ENCODE measurements at regions not wholly inside any gene's neighbourhood (a gene's known extent, or its start where the extent isn't known, plus 50 kb on each side); places are given as distances from the start of the nearest gene placed in this dataset.

GRCh38 chr5:117414926-117415325 is 840.3 kb upstream of the SEMA6A start:
- peak; percentile 64 for FAIRE-seq
- Histone ChIP-seq H3K27me3 (ENCODE audit: control insufficient read depth, extremely low read depth, insufficient read depth, low read length) (no peaks in the 10 kb centered on the region), H3K9me1 (ENCODE audit: control insufficient read depth, extremely low read depth, insufficient read depth, low read length) (no peaks in the 10 kb centered on the region), H3K27ac (ENCODE audit: control insufficient read depth, insufficient read depth, low read length) (no peak overlapping the region), H3K4me3 (ENCODE audit: control insufficient read depth in 2 of 3, extremely low read depth in 1 of 3, insufficient read depth in 2 of 3, low read depth in 1 of 3, low read length in 3 of 3) (no peak overlapping the region), H3K9me3 (ENCODE audit: control insufficient read depth, low read depth, low read length) (no peaks in the 10 kb centered on the region), H2AFZ (ENCODE audit: control insufficient read depth, low read length) (peak overlapping the region; percentile 22), H3K9ac (ENCODE audit: control insufficient read depth, extremely low read depth, insufficient read depth, low read length) (no peak overlapping the region), H3K4me2 (ENCODE audit: control insufficient read depth, extremely low read depth, insufficient read depth, low read depth, low read length) (no peak overlapping the region), H4K20me1 (ENCODE audit: control insufficient read depth, extremely low read depth, insufficient read depth, low read length) (no peaks in the 10 kb centered on the region), H3K4me1 (ENCODE audit: control insufficient read depth, extremely low read depth, insufficient read depth, low read length) (peaks cover 7% of the 10 kb centered on the region), H3K79me2 (ENCODE audit: control insufficient read depth, insufficient read depth, low read length) (no peaks in the 10 kb centered on the region), H3K36me3 (ENCODE audit: control insufficient read depth in 2 of 2, extremely low read depth in 1 of 2, insufficient read depth in 2 of 2, low read length in 2 of 2) (no peaks in the 10 kb centered on the region)
- DNase-seq (ENCODE audit: low read depth, low spot score), result peak; percentile 11
- dilution Hi-C loops (cut with MboI; ENCODE audit: extremely low pct_ligation_motif_present, low sequenced_read_pairs), result no loop called here
- TF ChIP-seq, protein P1, sequence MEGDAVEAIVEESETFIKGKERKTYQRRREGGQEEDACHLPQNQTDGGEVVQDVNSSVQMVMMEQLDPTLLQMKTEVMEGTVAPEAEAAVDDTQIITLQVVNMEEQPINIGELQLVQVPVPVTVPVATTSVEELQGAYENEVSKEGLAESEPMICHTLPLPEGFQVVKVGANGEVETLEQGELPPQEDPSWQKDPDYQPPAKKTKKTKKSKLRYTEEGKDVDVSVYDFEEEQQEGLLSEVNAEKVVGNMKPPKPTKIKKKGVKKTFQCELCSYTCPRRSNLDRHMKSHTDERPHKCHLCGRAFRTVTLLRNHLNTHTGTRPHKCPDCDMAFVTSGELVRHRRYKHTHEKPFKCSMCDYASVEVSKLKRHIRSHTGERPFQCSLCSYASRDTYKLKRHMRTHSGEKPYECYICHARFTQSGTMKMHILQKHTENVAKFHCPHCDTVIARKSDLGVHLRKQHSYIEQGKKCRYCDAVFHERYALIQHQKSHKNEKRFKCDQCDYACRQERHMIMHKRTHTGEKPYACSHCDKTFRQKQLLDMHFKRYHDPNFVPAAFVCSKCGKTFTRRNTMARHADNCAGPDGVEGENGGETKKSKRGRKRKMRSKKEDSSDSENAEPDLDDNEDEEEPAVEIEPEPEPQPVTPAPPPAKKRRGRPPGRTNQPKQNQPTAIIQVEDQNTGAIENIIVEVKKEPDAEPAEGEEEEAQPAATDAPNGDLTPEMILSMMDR (optimal IDR thresholded peaks at IDR 0.05 in 1 of 3, IDR thresholded peaks at IDR 0.05 in 1 of 3, conservative IDR thresholded peaks at IDR 0.05 in 1 of 3; ENCODE audit: extremely low read depth in 1 of 3, insufficient read depth in 2 of 3, low read length in 3 of 3), result no peak
- TF ChIP-seq EZH2 (IDR thresholded peaks at IDR 0.05; ENCODE audit: low read length), result no peak

DNA sequence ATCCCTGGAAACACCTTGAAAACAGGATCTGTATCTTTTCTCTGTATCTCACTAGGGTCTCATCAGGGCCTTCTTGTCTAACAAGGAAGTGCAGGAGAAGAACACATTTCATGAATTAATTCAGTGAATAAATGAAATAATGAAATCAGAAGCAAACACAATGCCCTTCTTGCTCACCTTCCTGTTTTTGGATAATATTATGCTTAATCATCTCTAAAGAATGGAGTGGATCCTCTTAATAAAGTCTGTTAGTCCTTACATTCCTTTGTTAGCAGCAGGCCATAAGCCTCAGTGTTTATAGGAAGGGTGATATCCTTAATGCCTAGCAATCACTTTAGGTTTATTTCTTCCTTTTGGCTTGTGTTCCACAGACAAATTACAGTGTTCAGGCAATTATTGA is 837.1 kb upstream of the SEMA6A start:
- no peak for DNase-seq (ENCODE audit: low read depth, low spot score)
- Histone ChIP-seq H3K9ac (ENCODE audit: control insufficient read depth, extremely low read depth, insufficient read depth, low read length) (no peak overlapping the region), H3K4me1 (ENCODE audit: control insufficient read depth, extremely low read depth, insufficient read depth, low read length) (peaks cover 7% of the 10 kb centered on the region), H3K4me3 (ENCODE audit: control insufficient read depth in 2 of 3, extremely low read depth in 1 of 3, insufficient read depth in 2 of 3, low read depth in 1 of 3, low read length in 3 of 3) (no peak overlapping the region), H3K36me3 (ENCODE audit: control insufficient read depth in 2 of 2, extremely low read depth in 1 of 2, insufficient read depth in 2 of 2, low read length in 2 of 2) (no peaks in the 10 kb centered on the region), H4K20me1 (ENCODE audit: control insufficient read depth, extremely low read depth, insufficient read depth, low read length) (no peaks in the 10 kb centered on the region), H2AFZ (ENCODE audit: control insufficient read depth, low read length) (peak overlapping the region; percentile 75), H3K9me3 (ENCODE audit: control insufficient read depth, low read depth, low read length) (no peaks in the 10 kb centered on the region), H3K4me2 (ENCODE audit: control insufficient read depth, extremely low read depth, insufficient read depth, low read depth, low read length) (no peak overlapping the region), H3K9me1 (ENCODE audit: control insufficient read depth, extremely low read depth, insufficient read depth, low read length) (no peaks in the 10 kb centered on the region), H3K27me3 (ENCODE audit: control insufficient read depth, extremely low read depth, insufficient read depth, low read length) (no peaks in the 10 kb centered on the region), H3K79me2 (ENCODE audit: control insufficient read depth, insufficient read depth, low read length) (no peaks in the 10 kb centered on the region), H3K27ac (ENCODE audit: control insufficient read depth, insufficient read depth, low read length) (no peak overlapping the region)
- dilution Hi-C loops (cut with MboI; ENCODE audit: extremely low pct_ligation_motif_present, low sequenced_read_pairs), result no loop called here
- FAIRE-seq, result peak; percentile 64
- TF ChIP-seq, protein P1 (optimal IDR thresholded peaks at IDR 0.05 in 1 of 3, IDR thresholded peaks at IDR 0.05 in 1 of 3, conservative IDR thresholded peaks at IDR 0.05 in 1 of 3; ENCODE audit: extremely low read depth in 1 of 3, insufficient read depth in 2 of 3, low read length in 3 of 3), result no peak
- TF ChIP-seq EZH2 (IDR thresholded peaks at IDR 0.05; ENCODE audit: low read length), result no peak

Measured in keratinocyte (primary cell).